Activated CD8-positive, alpha-beta memory T cell treated with anti-CD3 and anti-CD28 coated beads, Interleukin-2, amount 50 U/mL, for 4 hours (primary cell): ENCODE measurements at regions not wholly inside any gene's neighbourhood (a gene's known extent, or its start where the extent isn't known, plus 50 kb on each side); places are given as distances from the start of the nearest gene placed in this dataset.

ENCODE experiments used
- DNase-seq: peaks from one replicate; pipeline ENCODE4 v3.0.0-alpha.2; 2020

GRCh38 chr2:128368437-128369107 is 49.9 kb upstream of the HS6ST1 start:
- DNase-seq = no peak

GRCh38 chr2:128369108-128369555 is 50.5 kb upstream of the HS6ST1 start:
- no peak for DNase-seq

- DNase-seq = no peak
Measured at GRCh38 chr2:128369602-128370467, 51.2 kb upstream of the HS6ST1 start.

GRCh38 chr2:128370468-128371247 is 52.0 kb upstream of the HS6ST1 start:
- no peak for DNase-seq

GRCh38 chr2:128371248-128371630 is 52.6 kb upstream of the HS6ST1 start:
- DNase-seq = no peak

GRCh38 chr2:128371648-128372345 is 53.1 kb upstream of the HS6ST1 start:
- DNase-seq = no peak

GRCh38 chr2:128372621-128373341 is 54.1 kb upstream of the HS6ST1 start:
- no peak for DNase-seq

- DNase-seq = no peak
Measured at GRCh38 chr2:128373451-128374000, 54.9 kb upstream of the HS6ST1 start.

- DNase-seq = no peak
Measured at GRCh38 chr2:128374001-128374710, 55.5 kb upstream of the HS6ST1 start.

GRCh38 chr2:128374711-128375413 is 56.2 kb upstream of the HS6ST1 start:
- DNase-seq = no peak

- no peak for DNase-seq
Measured at GRCh38 chr2:128375454-128375853, 56.8 kb upstream of the HS6ST1 start.

GRCh38 chr2:128376241-128377041 is 57.8 kb upstream of the HS6ST1 start:
- DNase-seq = no peak

GRCh38 chr2:128377071-128377910 is 58.6 kb upstream of the HS6ST1 start:
- no peak for DNase-seq

- no peak for DNase-seq
Measured at GRCh38 chr2:128378231-128379020, 59.8 kb upstream of the HS6ST1 start.

- no peak for DNase-seq
Measured at GRCh38 chr2:128379021-128380015, 60.6 kb upstream of the HS6ST1 start.
